H9 (cell line): ENCODE measurements at regions not wholly inside any gene's neighbourhood (a gene's known extent, or its start where the extent isn't known, plus 50 kb on each side); places are given as distances from the start of the nearest gene placed in this dataset.

ENCODE experiments used
- DNase-seq: peaks from one replicate; pipeline ENCODE4 v3.0.0-alpha.2; 2017
- H2AFZ ChIP-seq: one replicate; pipeline ENCODE4 v1.6.1; 2013; ENCODE audit warnings: mild to moderate bottlenecking, low read length, control low read depth, moderate library complexity
- H2AK5ac ChIP-seq: 2 replicates; pipeline ENCODE4 v1.6.1; 2013; ENCODE audit warnings: low read length, control low read depth, mixed read lengths; ENCODE audit not compliant: insufficient read length
- H2BK120ac ChIP-seq: one replicate; pipeline ENCODE4 v1.6.1; 2013; ENCODE audit warnings: low read depth, mild to moderate bottlenecking, low read length, control low read depth, inconsistent platforms; ENCODE audit not compliant: poor library complexity, severe bottlenecking
- H2BK12ac ChIP-seq: 2 replicates; pipeline ENCODE4 v1.6.1; 2013; ENCODE audit warnings: low read length, control low read depth, mixed read lengths, low read depth; ENCODE audit not compliant: insufficient read length
- H2BK15ac ChIP-seq: 2 replicates; pipeline ENCODE4 v1.6.1; 2013; ENCODE audit warnings: low read depth, low read length, control low read depth
- H2BK20ac ChIP-seq: one replicate; pipeline ENCODE4 v1.6.1; 2013; ENCODE audit warnings: low read depth, mild to moderate bottlenecking, low read length, control low read depth, inconsistent platforms; ENCODE audit not compliant: poor library complexity, severe bottlenecking
- H2BK5ac ChIP-seq: 2 replicates; pipeline ENCODE4 v1.6.1; 2013; ENCODE audit warnings: low read length, control low read depth, mixed read lengths; ENCODE audit not compliant: insufficient read length
- H3K14ac ChIP-seq: 2 replicates; pipeline ENCODE4 v1.6.1; 2013; ENCODE audit warnings: low read length, control low read depth; ENCODE audit not compliant: insufficient read depth
- H3K18ac ChIP-seq: 2 replicates; pipeline ENCODE4 v1.6.1; 2013; ENCODE audit warnings: low read depth, mild to moderate bottlenecking, mixed read lengths, low read length, control low read depth; ENCODE audit not compliant: insufficient read length
- H3K23ac ChIP-seq: 2 replicates; pipeline ENCODE4 v1.6.1; 2013; ENCODE audit warnings: low read length, control low read depth, mixed read lengths, low read depth; ENCODE audit not compliant: insufficient read length
- H3K23me2 ChIP-seq: 2 replicates; pipeline ENCODE4 v1.6.1; 2013; ENCODE audit warnings: low read depth, mild to moderate bottlenecking, mixed read lengths, low read length, control low read depth; ENCODE audit not compliant: insufficient read length, poor library complexity, severe bottlenecking
- H3K27ac ChIP-seq: 2 replicates; pipeline ENCODE4 v1.5.1; 2013; ENCODE audit warnings: low read length, control low read depth, mixed read lengths, low read depth; ENCODE audit not compliant: insufficient read length
- H3K27me3 ChIP-seq: 2 replicates; pipeline ENCODE4 v1.6.1; 2013; ENCODE audit warnings: low read length, control low read depth, inconsistent platforms; ENCODE audit not compliant: insufficient read depth
- H3K4ac ChIP-seq: 2 replicates; pipeline ENCODE4 v1.6.1; 2013; ENCODE audit warnings: low read depth, mild to moderate bottlenecking, control low read depth, inconsistent platforms, low read length, moderate library complexity
- H3K4me1 ChIP-seq: 2 replicates; pipeline ENCODE4 v1.6.1; 2013; ENCODE audit warnings: low read length, control low read depth, inconsistent platforms; ENCODE audit not compliant: insufficient read depth
- H3K4me2 ChIP-seq: 2 replicates; pipeline ENCODE4 v1.6.1; 2013; ENCODE audit warnings: low read length, control low read depth, mixed read lengths; ENCODE audit not compliant: insufficient read length, insufficient read depth
- H3K56ac ChIP-seq: 2 replicates; pipeline ENCODE4 v1.6.1; 2013; ENCODE audit warnings: low read depth, mild to moderate bottlenecking, mixed read lengths, low read length, control low read depth; ENCODE audit not compliant: insufficient read length
- H3K79me1 ChIP-seq: 2 replicates; pipeline ENCODE4 v1.6.1; 2013; ENCODE audit warnings: low read depth, mild to moderate bottlenecking, moderate library complexity, low read length, control low read depth, inconsistent platforms; ENCODE audit not compliant: insufficient read depth, poor library complexity, severe bottlenecking
- H3K79me2 ChIP-seq: 2 replicates; pipeline ENCODE4 v1.6.1; 2013; ENCODE audit warnings: low read length, control low read depth, inconsistent platforms; ENCODE audit not compliant: insufficient read depth
- H3K9ac ChIP-seq: 2 replicates; pipeline ENCODE4 v1.6.1; 2013; ENCODE audit warnings: low read length, control low read depth, mixed read lengths; ENCODE audit not compliant: insufficient read length; ENCODE audit errors: extremely low read depth
- H3K9me3 ChIP-seq: one replicate; pipeline ENCODE4 v1.6.1; 2013; ENCODE audit warnings: low read depth, low read length, inconsistent platforms; ENCODE audit not compliant: control insufficient read depth
- H3T11ph ChIP-seq: one replicate; pipeline ENCODE4 v1.6.1; 2013; ENCODE audit warnings: mild to moderate bottlenecking, low read length, control low read depth, inconsistent platforms
- H4K20me1 ChIP-seq: one replicate; pipeline ENCODE4 v1.6.1; 2013; ENCODE audit not compliant: control insufficient read depth, insufficient read length, insufficient read depth
- H4K5ac ChIP-seq: 2 replicates; pipeline ENCODE4 v1.6.1; 2013; ENCODE audit warnings: low read depth, mild to moderate bottlenecking, mixed read lengths, low read length, control low read depth; ENCODE audit not compliant: insufficient read length
- H4K8ac ChIP-seq: replicated peaks from 2 replicates; pipeline ENCODE4 v1.6.1; 2013; ENCODE audit warnings: low read length, control low read depth, mixed read lengths, low read depth; ENCODE audit not compliant: insufficient read length
- H4K91ac ChIP-seq: 2 replicates; pipeline ENCODE4 v1.6.1; 2013; ENCODE audit warnings: low read depth, mild to moderate bottlenecking, moderate library complexity, mixed read lengths, low read length, control low read depth; ENCODE audit not compliant: insufficient read length
- H3K27ac Mint-ChIP-seq, 3 experiments: 2 replicates in 2 of 3; 3 replicates in 1 of 3; pipeline ENCODE4 v1.8.0; 2020 to 2021; ENCODE audit warnings: mixed read lengths in 3 of 3, mild to moderate bottlenecking in 1 of 3, moderate library complexity in 1 of 3
- H3K27me3 Mint-ChIP-seq: 2 replicates; pipeline ENCODE4 v1.8.0; 2021; ENCODE audit warnings: low read depth, mild to moderate bottlenecking, moderate library complexity, mixed read lengths
- H3K36me3 Mint-ChIP-seq, 3 experiments: 2 replicates in 2 of 3; 3 replicates in 1 of 3; pipeline ENCODE4 v1.8.0; 2020 to 2021; ENCODE audit warnings: low read depth in 3 of 3, mixed read lengths in 3 of 3; ENCODE audit not compliant: insufficient read depth in 1 of 3
- H3K4me1 Mint-ChIP-seq, 2 experiments: 2 replicates each; pipeline ENCODE4 v1.8.0; 2020; ENCODE audit warnings: mixed read lengths in 2 of 2
- H3K4me3 Mint-ChIP-seq, 2 experiments: 2 replicates in 1 of 2; 3 replicates in 1 of 2; pipeline ENCODE4 v1.8.0; 2020 to 2021; ENCODE audit warnings: mild to moderate bottlenecking in 2 of 2, mixed read lengths in 2 of 2, moderate library complexity in 1 of 2
- H3K9me3 Mint-ChIP-seq, 2 experiments: 2 replicates in 1 of 2; 3 replicates in 1 of 2; pipeline ENCODE4 v1.8.0; 2020; ENCODE audit warnings: mild to moderate bottlenecking in 2 of 2, mixed read lengths in 2 of 2, moderate library complexity in 1 of 2
- WGBS: extraction: QIAGEN DNeasy Blood & Tissue Kit; methylation state at CpG from one replicate; pipeline ENCODE4 v1.1.7; 2013; ENCODE audit warnings: missing lambda C conversion rate, low lambda C conversion rate, mixed read lengths; ENCODE audit not compliant: insufficient read length; ENCODE audit errors: extremely low coverage; 5-methylcytosine and 5-hydroxymethylcytosine counted together
- TF ChIP-seq, protein P1 (sequence below): fragments of 200-600 bp; sonication (generic); conservative IDR thresholded peaks from 3 replicates; pipeline ENCODE4 v1.8.0; 2021; ENCODE audit warnings: antibody characterized with exemption, mild to moderate bottlenecking

DNA sequence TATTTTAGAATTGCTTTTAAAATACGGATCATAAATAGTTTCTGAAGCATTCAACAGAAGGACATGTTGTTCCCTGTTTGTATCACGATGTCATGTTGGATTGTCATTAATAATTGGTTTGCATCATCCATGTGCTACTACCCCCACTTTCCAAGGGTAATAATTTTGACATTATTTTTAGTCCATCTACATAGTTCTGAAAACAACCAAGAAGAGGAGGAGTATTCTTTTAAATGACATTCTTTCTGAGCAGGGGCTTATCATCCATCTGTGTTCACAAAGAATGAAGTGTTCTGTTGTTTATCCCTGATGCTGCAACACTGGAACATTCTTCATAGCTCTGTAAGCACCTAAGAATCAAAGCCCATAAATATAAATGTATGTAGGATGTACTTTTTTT lies 151.0 kb upstream of the CITED2 start:
- H2AK5ac ChIP-seq: no peak overlapping the region
- H3K4me1 ChIP-seq: no peaks in the 10 kb centered on the region
- H3K4ac ChIP-seq: no peak overlapping the region
- no peak overlapping the region for H2BK15ac ChIP-seq
- Mint-ChIP-seq H3K4me3 (no peak overlapping the region), H3K4me1 (no peaks in the 10 kb centered on the region), H3K27me3 (no peaks in the 10 kb centered on the region), H3K9me3 (peaks cover 0 to 7% of the 10 kb centered on the region in 2 experiments; a peak in 2 of 5 replicates), H3K36me3 (peaks cover 0 to 4% (median 2%) of the 10 kb centered on the region in 3 experiments; a peak in 2 of 7 replicates), H3K27ac (no peak overlapping the region)
- no peak overlapping the region for H3K9ac ChIP-seq
- H4K8ac ChIP-seq: no peak overlapping the region
- H2BK12ac ChIP-seq: no peak overlapping the region
- H3K56ac ChIP-seq: no peak overlapping the region
- H2AFZ ChIP-seq: no peak overlapping the region
- H3K23me2 ChIP-seq: no peaks in the 10 kb centered on the region
- no peaks in the 10 kb centered on the region for H3K9me3 ChIP-seq
- no peak for DNase-seq
- no peak overlapping the region for H2BK120ac ChIP-seq
- no peak overlapping the region for H3K18ac ChIP-seq
- no peak overlapping the region for H4K91ac ChIP-seq
- H3T11ph ChIP-seq: no peak overlapping the region
- H3K4me2 ChIP-seq: no peak overlapping the region
- H3K27ac ChIP-seq: no peak overlapping the region
- H2BK5ac ChIP-seq: no peak overlapping the region
- TF ChIP-seq, protein P1, sequence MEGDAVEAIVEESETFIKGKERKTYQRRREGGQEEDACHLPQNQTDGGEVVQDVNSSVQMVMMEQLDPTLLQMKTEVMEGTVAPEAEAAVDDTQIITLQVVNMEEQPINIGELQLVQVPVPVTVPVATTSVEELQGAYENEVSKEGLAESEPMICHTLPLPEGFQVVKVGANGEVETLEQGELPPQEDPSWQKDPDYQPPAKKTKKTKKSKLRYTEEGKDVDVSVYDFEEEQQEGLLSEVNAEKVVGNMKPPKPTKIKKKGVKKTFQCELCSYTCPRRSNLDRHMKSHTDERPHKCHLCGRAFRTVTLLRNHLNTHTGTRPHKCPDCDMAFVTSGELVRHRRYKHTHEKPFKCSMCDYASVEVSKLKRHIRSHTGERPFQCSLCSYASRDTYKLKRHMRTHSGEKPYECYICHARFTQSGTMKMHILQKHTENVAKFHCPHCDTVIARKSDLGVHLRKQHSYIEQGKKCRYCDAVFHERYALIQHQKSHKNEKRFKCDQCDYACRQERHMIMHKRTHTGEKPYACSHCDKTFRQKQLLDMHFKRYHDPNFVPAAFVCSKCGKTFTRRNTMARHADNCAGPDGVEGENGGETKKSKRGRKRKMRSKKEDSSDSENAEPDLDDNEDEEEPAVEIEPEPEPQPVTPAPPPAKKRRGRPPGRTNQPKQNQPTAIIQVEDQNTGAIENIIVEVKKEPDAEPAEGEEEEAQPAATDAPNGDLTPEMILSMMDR: no peak
- H3K14ac ChIP-seq: no peak overlapping the region
- no peaks in the 10 kb centered on the region for H3K79me1 ChIP-seq
- no CpG with 5 or more reads among the region's 2 CpGs for WGBS
- H4K20me1 ChIP-seq: no peaks in the 10 kb centered on the region
- H4K5ac ChIP-seq: no peak overlapping the region
- no peak overlapping the region for H2BK20ac ChIP-seq
- no peak overlapping the region for H3K23ac ChIP-seq
- H3K79me2 ChIP-seq: no peaks in the 10 kb centered on the region
- no peaks in the 10 kb centered on the region for H3K27me3 ChIP-seq
